ENCODE measurements at regions not wholly inside any gene's neighbourhood (a gene's known extent, or its start where the extent isn't known, plus 50 kb on each side); places are given as distances from the start of the nearest gene placed in this dataset.

- no peaks in the 10 kb centered on the region for H3K27me3 ChIP-seq (ENCODE audit: control insufficient read depth in 2 of 2, insufficient read depth in 2 of 2, low read length in 2 of 2)
- POLR2A ChIA-PET: interaction anchor here (0.7 kb wide), 1 partner anchor 12 kb away, joined by 3 read pairs; no protein-coding TSS in a partner anchor
- H3K4me2 ChIP-seq (ENCODE audit: insufficient read depth, low read length): no peak overlapping the region
- no peaks in the 10 kb centered on the region for H3K79me2 ChIP-seq (ENCODE audit: control insufficient read depth, insufficient read depth, low read length)
- no peak overlapping the region for H2AFZ ChIP-seq (ENCODE audit: low read depth, low read length)
- no peak for TF ChIP-seq DLX4 (CRISPR knock-in tag; IDR thresholded peaks at IDR 0.05)
- no peak for TF ChIP-seq ADNP (tag; IDR thresholded peaks at IDR 0.05)
- TF ChIP-seq GTF2E2 (tag; IDR thresholded peaks at IDR 0.05): no peak
- TF ChIP-seq SREBF1 (IDR thresholded peaks at IDR 0.05; ENCODE audit: borderline replicate concordance, low read depth, low read length): no peak
- TF ChIP-seq ZNF76 (CRISPR knock-in tag; IDR thresholded peaks at IDR 0.05; ENCODE audit: borderline replicate concordance): no peak
- no peak for TF ChIP-seq ZNF212 (CRISPR knock-in tag; IDR thresholded peaks at IDR 0.05)
- TF ChIP-seq CREM (IDR thresholded peaks at IDR 0.05; ENCODE audit: low read depth): no peak
- H3K9ac ChIP-seq (ENCODE audit: insufficient read depth in 1 of 2, low read depth in 2 of 2, low read length in 2 of 2): no peak overlapping the region
- H3K36me3 ChIP-seq (ENCODE audit: control insufficient read depth, insufficient read depth, low read length): no peaks in the 10 kb centered on the region
- ATAC-seq: no peak
- H3K4me1 ChIP-seq (replicated peaks in 1 of 2; ENCODE audit: control insufficient read depth in 2 of 2, insufficient read depth in 2 of 2, low read length in 2 of 2): peaks cover 29 to 34% of the 10 kb centered on the region in 2 experiments
- no peak for DNase-seq (ENCODE audit: extremely low read depth in 1 of 4, low spot score in 3 of 4)
- H3K9me1 ChIP-seq (ENCODE audit: control insufficient read depth, insufficient read depth, low read length): no peaks in the 10 kb centered on the region
- H3K27ac ChIP-seq (ENCODE audit: extremely low read depth, low read depth, low read length): no peak overlapping the region
- H3K9me3 ChIP-seq (replicated peaks; ENCODE audit: control insufficient read depth, insufficient read depth, low read depth, low read length): no peaks in the 10 kb centered on the region
- intact Hi-C loops (cut with micrococcal nuclease) (no loop called here), in situ Hi-C loops (cut with MboI) (no loop called here)
- H4K20me1 ChIP-seq (replicated peaks; ENCODE audit: control insufficient read depth, insufficient read depth, low read length): no peaks in the 10 kb centered on the region
- no peak overlapping the region for H3K4me3 ChIP-seq
- CTCF ChIA-PET (ENCODE audit: low intra/inter-chr PET ratio): no interaction called here
- 85% methylated on average over 11 of the region's 11 CpGs for WGBS (ENCODE audit: insufficient coverage, low coverage, missing lambda C conversion rate)
- FAIRE-seq: no peak
- no TSS peak for BruUV-seq (replicated peaks)
These were observed 158.6 kb upstream of the PTPN1 start for GRCh38 chr20:50351541-50351940.

Data from K562 (cell line).